IPS DF 6.9 (cell line): ENCODE measurements at regions not wholly inside any gene's neighbourhood (a gene's known extent, or its start where the extent isn't known, plus 50 kb on each side); places are given as distances from the start of the nearest gene placed in this dataset.

ENCODE experiments used
- DNase-seq: peaks from one replicate; pipeline ENCODE4 v3.0.0-alpha.2; 2013; ENCODE audit warnings: low read depth, low spot score
- H3K27ac ChIP-seq: one replicate; pipeline ENCODE4 v1.5.1; 2013; ENCODE audit warnings: low read length, control low read depth
- H3K27me3 ChIP-seq: 2 replicates; pipeline ENCODE4 v1.6.1; 2013; ENCODE audit warnings: mild to moderate bottlenecking, low read length; ENCODE audit not compliant: control insufficient read depth, insufficient read depth
- H3K36me3 ChIP-seq: 2 replicates; pipeline ENCODE4 v1.6.1; 2013; ENCODE audit warnings: low read length; ENCODE audit not compliant: control insufficient read depth, insufficient read depth
- H3K4me1 ChIP-seq: 2 replicates; pipeline ENCODE4 v1.6.1; 2013; ENCODE audit warnings: low read length; ENCODE audit not compliant: control insufficient read depth, insufficient read depth
- H3K4me3 ChIP-seq: 2 replicates; pipeline ENCODE4 v1.5.1; 2013; ENCODE audit warnings: mild to moderate bottlenecking, low read length
- H3K9me3 ChIP-seq: 2 replicates; pipeline ENCODE4 v1.6.1; 2013; ENCODE audit warnings: low read length, inconsistent platforms; ENCODE audit not compliant: control insufficient read depth, insufficient read depth
- WGBS: extraction: QIAGEN DNeasy Blood & Tissue Kit; methylation state at CpG from one replicate; pipeline ENCODE4 v1.1.7; 2013; ENCODE audit warnings: mixed read lengths, missing lambda C conversion rate; ENCODE audit not compliant: insufficient read length, insufficient coverage; 5-methylcytosine and 5-hydroxymethylcytosine counted together

DNA sequence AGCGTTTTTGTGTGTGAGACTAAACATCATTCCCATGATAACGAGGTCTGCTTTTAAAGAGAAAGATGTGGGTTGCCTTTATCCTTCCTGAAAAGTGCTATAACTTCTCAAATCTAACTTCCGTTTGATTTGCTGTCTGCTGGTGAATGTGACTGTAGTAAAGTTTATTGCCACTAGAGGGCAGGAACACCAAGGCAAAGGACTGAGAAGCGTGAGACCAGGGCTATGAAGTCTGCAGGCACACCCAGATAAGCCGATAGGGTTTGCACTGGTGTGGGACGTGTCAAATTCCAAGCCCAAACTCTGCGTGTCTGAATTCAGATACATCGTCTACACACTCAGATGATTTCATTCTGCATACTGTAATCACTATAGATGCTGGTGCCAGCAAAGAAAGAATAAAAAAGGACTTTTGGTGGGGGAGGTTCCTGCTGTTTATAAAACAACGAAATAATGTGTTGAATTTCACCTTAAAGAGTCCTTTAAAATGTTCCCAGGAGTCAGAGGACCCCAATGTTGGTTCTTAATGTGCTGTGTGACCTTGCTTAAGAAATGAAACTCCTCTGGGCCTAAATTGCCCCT, 87.2 kb downstream of the PTTG1 start:
- Histone ChIP-seq H3K27me3 (no peaks in the 10 kb centered on the region), H3K36me3 (no peaks in the 10 kb centered on the region), H3K4me1 (peaks cover 1% of the 10 kb centered on the region; the same call in 1 of the 2 replicates), H3K9me3 (no peaks in the 10 kb centered on the region), H3K27ac (no peak overlapping the region), H3K4me3 (no peak overlapping the region)
- WGBS = no CpG with 5 or more reads among the region's 9 CpGs
- DNase-seq = peak; percentile 63

DNA sequence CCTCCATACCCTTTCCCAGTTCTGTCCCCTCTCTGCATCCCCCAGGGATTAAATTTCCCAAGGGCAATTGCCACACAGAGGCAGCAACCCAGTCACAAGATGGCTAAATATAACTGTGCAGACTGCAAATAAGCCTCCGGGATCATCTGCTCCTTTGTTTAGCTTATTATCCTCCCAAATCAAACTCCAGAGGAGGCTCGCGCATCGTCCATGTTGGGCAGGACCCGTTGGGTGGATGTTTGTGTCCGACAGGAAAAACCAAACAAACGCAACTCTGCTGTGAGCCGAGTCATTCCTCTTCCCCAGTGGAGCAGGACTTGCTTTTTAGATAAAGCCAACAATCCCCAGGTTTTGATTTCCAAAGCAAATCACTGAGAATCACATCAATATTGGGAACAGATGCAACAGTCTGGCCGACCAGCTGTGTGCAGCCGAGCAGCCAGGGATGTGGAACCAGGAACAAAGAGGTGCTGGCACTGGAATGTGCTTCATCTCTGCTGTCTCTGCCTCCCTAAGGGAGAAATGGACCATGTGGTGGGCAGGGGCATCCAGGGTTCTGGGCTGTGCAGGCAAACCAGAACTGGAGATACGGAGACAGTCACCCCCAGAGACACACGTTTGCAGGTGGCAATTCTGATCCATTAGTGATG, 89.8 kb downstream of the PTTG1 start:
- H3K9me3 ChIP-seq = no peaks in the 10 kb centered on the region
- no CpG with 5 or more reads among the region's 12 CpGs for WGBS
- no peaks in the 10 kb centered on the region for H3K27me3 ChIP-seq
- peaks cover under 1% of the 10 kb centered on the region; the same call in 1 of the 2 replicates for H3K4me1 ChIP-seq
- H3K27ac ChIP-seq = no peak overlapping the region
- no peak overlapping the region for H3K4me3 ChIP-seq
- DNase-seq = no peak
- H3K36me3 ChIP-seq = no peaks in the 10 kb centered on the region
